GM23338 (cell line): ENCODE measurements at regions not wholly inside any gene's neighbourhood (a gene's known extent, or its start where the extent isn't known, plus 50 kb on each side); places are given as distances from the start of the nearest gene placed in this dataset.

Experiments used
- CREB1 ChIP-seq: fragments of 250-450 bp; sonication (Bioruptor Pico); IDR thresholded peaks from 2 replicates; pipeline ENCODE4 v1.5.0; 2020; ENCODE audit warnings: low read depth, mild to moderate bottlenecking, moderate library complexity
- EZH2 ChIP-seq: fragments of 200-600 bp; sonication (generic); IDR thresholded peaks from one replicate; pipeline ENCODE4 v1.8.0; 2017; ENCODE audit warnings: antibody characterized with exemption, mild to moderate bottlenecking, low read depth; ENCODE audit not compliant: unreplicated experiment
- EZH2phosphoT487 ChIP-seq: fragments of 200-600 bp; sonication (generic); IDR thresholded peaks from one replicate; pipeline ENCODE4 v1.8.1; 2018; ENCODE audit warnings: antibody characterized with exemption; ENCODE audit not compliant: unreplicated experiment
- JUNB ChIP-seq: IDR thresholded peaks from one replicate; pipeline ENCODE4 v1.6.1; 2016; ENCODE audit warnings: antibody characterized with exemption; ENCODE audit not compliant: unreplicated experiment
- POLR2AphosphoS5 ChIP-seq: IDR thresholded peaks from 2 replicates; pipeline ENCODE4 v1.6.1; 2016; ENCODE audit warnings: antibody characterized with exemption, low read depth
- STAT1 ChIP-seq: IDR thresholded peaks from one replicate; pipeline ENCODE4 v1.6.1; 2016; ENCODE audit warnings: antibody characterized with exemption; ENCODE audit not compliant: unreplicated experiment
- ZNF331 ChIP-seq: fragments of 250-450 bp; sonication (Bioruptor Pico); IDR thresholded peaks from 2 replicates; pipeline ENCODE4 v1.5.0; 2020; ENCODE audit warnings: low read depth, mild to moderate bottlenecking, moderate library complexity
- TF ChIP-seq, protein P1 (sequence below), 2 experiments: fragments of 200-600 bp in 1 of 2; sonication (generic) in 1 of 2; conservative IDR thresholded peaks; 2 replicates each; pipeline versions ENCODE4 v1.5.1 to v1.6.1; 2016 to 2017; ENCODE audit warnings: antibody characterized with exemption in 2 of 2, low read depth in 2 of 2, mild to moderate bottlenecking in 2 of 2, moderate library complexity in 1 of 2
- TF ChIP-seq, protein P2 (sequence below): IDR thresholded peaks from one replicate; pipeline ENCODE4 v1.6.1; 2018; ENCODE audit warnings: antibody characterized with exemption; ENCODE audit not compliant: unreplicated experiment
- TF ChIP-seq, protein P3 (sequence below): fragments of 250-450 bp; sonication (Bioruptor Pico); IDR thresholded peaks from 2 replicates; pipeline ENCODE4 v1.5.0; 2020; ENCODE audit warnings: mild to moderate bottlenecking, moderate library complexity
- TF ChIP-seq, protein P4 (sequence below): IDR thresholded peaks from 2 replicates; pipeline ENCODE4 v1.6.1; 2016; ENCODE audit warnings: antibody characterized with exemption

DNA sequence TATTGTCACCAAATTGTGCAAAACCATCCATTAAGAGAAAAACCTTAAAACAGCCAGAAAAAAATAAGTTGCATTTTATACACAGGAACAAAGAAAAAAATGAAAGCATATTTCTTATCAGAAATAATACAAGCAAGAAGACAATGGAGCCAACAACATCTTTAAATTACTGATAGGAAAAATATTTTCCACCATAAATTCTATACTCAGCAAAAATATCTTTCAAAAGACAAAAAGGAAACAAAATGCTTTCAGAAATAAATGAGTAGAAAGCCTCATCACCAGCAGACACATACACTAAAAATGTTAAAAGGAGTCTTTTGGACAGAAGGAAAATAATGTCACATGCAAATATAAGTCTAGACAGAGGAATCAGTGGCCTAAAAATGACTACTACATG, 106.4 kb upstream of the TRIB2 start:
- TF ChIP-seq, protein P1, sequence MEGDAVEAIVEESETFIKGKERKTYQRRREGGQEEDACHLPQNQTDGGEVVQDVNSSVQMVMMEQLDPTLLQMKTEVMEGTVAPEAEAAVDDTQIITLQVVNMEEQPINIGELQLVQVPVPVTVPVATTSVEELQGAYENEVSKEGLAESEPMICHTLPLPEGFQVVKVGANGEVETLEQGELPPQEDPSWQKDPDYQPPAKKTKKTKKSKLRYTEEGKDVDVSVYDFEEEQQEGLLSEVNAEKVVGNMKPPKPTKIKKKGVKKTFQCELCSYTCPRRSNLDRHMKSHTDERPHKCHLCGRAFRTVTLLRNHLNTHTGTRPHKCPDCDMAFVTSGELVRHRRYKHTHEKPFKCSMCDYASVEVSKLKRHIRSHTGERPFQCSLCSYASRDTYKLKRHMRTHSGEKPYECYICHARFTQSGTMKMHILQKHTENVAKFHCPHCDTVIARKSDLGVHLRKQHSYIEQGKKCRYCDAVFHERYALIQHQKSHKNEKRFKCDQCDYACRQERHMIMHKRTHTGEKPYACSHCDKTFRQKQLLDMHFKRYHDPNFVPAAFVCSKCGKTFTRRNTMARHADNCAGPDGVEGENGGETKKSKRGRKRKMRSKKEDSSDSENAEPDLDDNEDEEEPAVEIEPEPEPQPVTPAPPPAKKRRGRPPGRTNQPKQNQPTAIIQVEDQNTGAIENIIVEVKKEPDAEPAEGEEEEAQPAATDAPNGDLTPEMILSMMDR (conservative IDR thresholded peaks at IDR 0.05; ENCODE audit: low read depth in 2 of 2): no peak
- TF ChIP-seq CREB1 (CRISPR knock-in tag) (no peak), POLR2AphosphoS5 (no peak), EZH2 (no peak), ZNF331 (no peak), JUNB (no peak), EZH2phosphoT487 (no peak), STAT1 (no peak)
- TF ChIP-seq, protein P2, sequence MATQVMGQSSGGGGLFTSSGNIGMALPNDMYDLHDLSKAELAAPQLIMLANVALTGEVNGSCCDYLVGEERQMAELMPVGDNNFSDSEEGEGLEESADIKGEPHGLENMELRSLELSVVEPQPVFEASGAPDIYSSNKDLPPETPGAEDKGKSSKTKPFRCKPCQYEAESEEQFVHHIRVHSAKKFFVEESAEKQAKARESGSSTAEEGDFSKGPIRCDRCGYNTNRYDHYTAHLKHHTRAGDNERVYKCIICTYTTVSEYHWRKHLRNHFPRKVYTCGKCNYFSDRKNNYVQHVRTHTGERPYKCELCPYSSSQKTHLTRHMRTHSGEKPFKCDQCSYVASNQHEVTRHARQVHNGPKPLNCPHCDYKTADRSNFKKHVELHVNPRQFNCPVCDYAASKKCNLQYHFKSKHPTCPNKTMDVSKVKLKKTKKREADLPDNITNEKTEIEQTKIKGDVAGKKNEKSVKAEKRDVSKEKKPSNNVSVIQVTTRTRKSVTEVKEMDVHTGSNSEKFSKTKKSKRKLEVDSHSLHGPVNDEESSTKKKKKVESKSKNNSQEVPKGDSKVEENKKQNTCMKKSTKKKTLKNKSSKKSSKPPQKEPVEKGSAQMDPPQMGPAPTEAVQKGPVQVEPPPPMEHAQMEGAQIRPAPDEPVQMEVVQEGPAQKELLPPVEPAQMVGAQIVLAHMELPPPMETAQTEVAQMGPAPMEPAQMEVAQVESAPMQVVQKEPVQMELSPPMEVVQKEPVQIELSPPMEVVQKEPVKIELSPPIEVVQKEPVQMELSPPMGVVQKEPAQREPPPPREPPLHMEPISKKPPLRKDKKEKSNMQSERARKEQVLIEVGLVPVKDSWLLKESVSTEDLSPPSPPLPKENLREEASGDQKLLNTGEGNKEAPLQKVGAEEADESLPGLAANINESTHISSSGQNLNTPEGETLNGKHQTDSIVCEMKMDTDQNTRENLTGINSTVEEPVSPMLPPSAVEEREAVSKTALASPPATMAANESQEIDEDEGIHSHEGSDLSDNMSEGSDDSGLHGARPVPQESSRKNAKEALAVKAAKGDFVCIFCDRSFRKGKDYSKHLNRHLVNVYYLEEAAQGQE: no peak
- TF ChIP-seq, protein P3, sequence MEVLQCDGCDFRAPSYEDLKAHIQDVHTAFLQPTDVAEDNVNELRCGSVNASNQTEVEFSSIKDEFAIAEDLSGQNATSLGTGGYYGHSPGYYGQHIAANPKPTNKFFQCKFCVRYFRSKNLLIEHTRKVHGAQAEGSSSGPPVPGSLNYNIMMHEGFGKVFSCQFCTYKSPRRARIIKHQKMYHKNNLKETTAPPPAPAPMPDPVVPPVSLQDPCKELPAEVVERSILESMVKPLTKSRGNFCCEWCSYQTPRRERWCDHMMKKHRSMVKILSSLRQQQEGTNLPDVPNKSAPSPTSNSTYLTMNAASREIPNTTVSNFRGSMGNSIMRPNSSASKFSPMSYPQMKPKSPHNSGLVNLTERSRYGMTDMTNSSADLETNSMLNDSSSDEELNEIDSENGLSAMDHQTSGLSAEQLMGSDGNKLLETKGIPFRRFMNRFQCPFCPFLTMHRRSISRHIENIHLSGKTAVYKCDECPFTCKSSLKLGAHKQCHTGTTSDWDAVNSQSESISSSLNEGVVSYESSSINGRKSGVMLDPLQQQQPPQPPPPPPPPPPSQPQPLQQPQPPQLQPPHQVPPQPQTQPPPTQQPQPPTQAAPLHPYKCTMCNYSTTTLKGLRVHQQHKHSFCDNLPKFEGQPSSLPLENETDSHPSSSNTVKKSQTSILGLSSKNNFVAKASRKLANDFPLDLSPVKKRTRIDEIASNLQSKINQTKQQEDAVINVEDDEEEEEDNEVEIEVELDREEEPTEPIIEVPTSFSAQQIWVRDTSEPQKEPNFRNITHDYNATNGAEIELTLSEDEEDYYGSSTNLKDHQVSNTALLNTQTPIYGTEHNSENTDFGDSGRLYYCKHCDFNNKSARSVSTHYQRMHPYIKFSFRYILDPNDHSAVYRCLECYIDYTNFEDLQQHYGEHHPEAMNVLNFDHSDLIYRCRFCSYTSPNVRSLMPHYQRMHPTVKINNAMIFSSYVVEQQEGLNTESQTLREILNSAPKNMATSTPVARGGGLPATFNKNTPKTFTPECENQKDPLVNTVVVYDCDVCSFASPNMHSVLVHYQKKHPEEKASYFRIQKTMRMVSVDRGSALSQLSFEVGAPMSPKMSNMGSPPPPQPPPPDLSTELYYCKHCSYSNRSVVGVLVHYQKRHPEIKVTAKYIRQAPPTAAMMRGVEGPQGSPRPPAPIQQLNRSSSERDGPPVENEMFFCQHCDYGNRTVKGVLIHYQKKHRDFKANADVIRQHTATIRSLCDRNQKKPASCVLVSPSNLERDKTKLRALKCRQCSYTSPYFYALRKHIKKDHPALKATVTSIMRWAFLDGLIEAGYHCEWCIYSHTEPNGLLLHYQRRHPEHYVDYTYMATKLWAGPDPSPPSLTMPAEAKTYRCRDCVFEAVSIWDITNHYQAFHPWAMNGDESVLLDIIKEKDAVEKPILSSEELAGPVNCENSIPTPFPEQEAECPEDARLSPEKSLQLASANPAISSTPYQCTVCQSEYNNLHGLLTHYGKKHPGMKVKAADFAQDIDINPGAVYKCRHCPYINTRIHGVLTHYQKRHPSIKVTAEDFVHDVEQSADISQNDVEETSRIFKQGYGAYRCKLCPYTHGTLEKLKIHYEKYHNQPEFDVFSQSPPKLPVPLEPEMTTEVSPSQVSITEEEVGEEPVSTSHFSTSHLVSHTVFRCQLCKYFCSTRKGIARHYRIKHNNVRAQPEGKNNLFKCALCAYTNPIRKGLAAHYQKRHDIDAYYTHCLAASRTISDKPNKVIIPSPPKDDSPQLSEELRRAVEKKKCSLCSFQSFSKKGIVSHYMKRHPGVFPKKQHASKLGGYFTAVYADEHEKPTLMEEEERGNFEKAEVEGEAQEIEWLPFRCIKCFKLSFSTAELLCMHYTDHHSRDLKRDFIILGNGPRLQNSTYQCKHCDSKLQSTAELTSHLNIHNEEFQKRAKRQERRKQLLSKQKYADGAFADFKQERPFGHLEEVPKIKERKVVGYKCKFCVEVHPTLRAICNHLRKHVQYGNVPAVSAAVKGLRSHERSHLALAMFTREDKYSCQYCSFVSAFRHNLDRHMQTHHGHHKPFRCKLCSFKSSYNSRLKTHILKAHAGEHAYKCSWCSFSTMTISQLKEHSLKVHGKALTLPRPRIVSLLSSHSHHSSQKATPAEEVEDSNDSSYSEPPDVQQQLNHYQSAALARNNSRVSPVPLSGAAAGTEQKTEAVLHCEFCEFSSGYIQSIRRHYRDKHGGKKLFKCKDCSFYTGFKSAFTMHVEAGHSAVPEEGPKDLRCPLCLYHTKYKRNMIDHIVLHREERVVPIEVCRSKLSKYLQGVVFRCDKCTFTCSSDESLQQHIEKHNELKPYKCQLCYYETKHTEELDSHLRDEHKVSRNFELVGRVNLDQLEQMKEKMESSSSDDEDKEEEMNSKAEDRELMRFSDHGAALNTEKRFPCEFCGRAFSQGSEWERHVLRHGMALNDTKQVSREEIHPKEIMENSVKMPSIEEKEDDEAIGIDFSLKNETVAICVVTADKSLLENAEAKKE (CRISPR knock-in tag): no peak
- TF ChIP-seq, protein P4, sequence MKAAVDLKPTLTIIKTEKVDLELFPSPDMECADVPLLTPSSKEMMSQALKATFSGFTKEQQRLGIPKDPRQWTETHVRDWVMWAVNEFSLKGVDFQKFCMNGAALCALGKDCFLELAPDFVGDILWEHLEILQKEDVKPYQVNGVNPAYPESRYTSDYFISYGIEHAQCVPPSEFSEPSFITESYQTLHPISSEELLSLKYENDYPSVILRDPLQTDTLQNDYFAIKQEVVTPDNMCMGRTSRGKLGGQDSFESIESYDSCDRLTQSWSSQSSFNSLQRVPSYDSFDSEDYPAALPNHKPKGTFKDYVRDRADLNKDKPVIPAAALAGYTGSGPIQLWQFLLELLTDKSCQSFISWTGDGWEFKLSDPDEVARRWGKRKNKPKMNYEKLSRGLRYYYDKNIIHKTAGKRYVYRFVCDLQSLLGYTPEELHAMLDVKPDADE: no peak
